Suprapubic skin (tissue), 4 donors: ENCODE measurements at regions not wholly inside any gene's neighbourhood (a gene's known extent, or its start where the extent isn't known, plus 50 kb on each side); places are given as distances from the start of the nearest gene placed in this dataset.

ENCODE experiments used
- DNase-seq, 2 donors: peaks; one replicate each; pipeline ENCODE4 v3.0.0-alpha.2; 2019; ENCODE audit warnings: low spot score in 2 of 2
- H3K27ac ChIP-seq: fragments of 200-600 bp; sonication (generic); one replicate; pipeline ENCODE4 v1.5.1; 2019
- H3K27me3 ChIP-seq: fragments of 200-600 bp; sonication (generic); one replicate; pipeline ENCODE4 v1.5.1; 2019
- H3K36me3 ChIP-seq: fragments of 200-600 bp; sonication (generic); one replicate; pipeline ENCODE4 v1.5.1; 2019
- H3K4me1 ChIP-seq: fragments of 200-600 bp; sonication (generic); one replicate; pipeline ENCODE4 v1.5.1; 2019
- H3K4me3 ChIP-seq: fragments of 200-600 bp; sonication (generic); one replicate; pipeline ENCODE4 v1.5.1; 2019; ENCODE audit warnings: mild to moderate bottlenecking
- H3K9me3 ChIP-seq: fragments of 200-600 bp; sonication (generic); one replicate; pipeline ENCODE4 v1.5.1; 2019
- EP300 ChIP-seq: sonication (generic); formaldehyde crosslinking; IDR thresholded peaks from one replicate; pipeline ENCODE4 v1.6.1; 2017; ENCODE audit warnings: antibody characterized with exemption
- POLR2A ChIP-seq, 2 donors: fragments of 450-650 bp; IDR thresholded peaks; one replicate each; pipeline ENCODE4 v1.6.1; 2017; ENCODE audit warnings: antibody characterized with exemption in 2 of 2, mild to moderate bottlenecking in 2 of 2, moderate library complexity in 2 of 2
- POLR2AphosphoS5 ChIP-seq, 3 donors: sonication (generic); formaldehyde crosslinking; IDR thresholded peaks; one replicate each; pipeline ENCODE4 v1.6.1; 2017; ENCODE audit warnings: antibody characterized with exemption in 3 of 3
- whole genome bisulfite sequencing: methylation state at CpG from one replicate; pipeline ENCODE4 v1.1.5; 2018; 5-methylcytosine and 5-hydroxymethylcytosine counted together
- TF ChIP-seq, protein P1 (sequence below), 2 donors: fragments of 200-600 bp in 1 of 2; fragments of 450-650 bp in 1 of 2; sonication (generic) in 1 of 2; IDR thresholded peaks; one replicate each; pipeline ENCODE4 v1.5.1; 2016 to 2019; ENCODE audit warnings: antibody characterized with exemption in 2 of 2, mild to moderate bottlenecking in 1 of 2, moderate library complexity in 1 of 2

DNA sequence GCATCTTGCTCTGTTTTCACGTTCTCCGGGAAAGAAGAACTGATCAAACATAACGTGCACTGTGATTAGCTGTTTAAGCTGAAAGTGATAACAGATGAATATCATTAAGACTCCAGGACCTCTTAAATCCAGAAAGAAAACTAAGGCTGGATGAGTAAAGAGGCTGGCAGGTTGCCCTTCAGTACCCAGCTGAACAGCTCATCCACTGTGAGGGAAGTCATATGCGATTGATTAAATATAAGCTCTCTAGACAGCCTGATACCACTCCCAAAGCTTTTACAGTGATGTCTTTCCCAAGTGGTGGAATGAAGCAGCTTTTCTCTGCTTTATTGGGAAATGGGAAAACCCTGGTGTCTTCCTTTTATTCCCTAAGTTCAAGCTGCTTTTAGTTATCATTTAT is 116.9 kb downstream of the EFNB2 start:
- H3K4me1 ChIP-seq: no peaks in the 10 kb centered on the region
- no peak for DNase-seq
- WGBS: 63% methylated on average over 4 of the region's 4 CpGs
- TF ChIP-seq POLR2A (IDR thresholded peaks at IDR 0.05) (no peak), POLR2AphosphoS5 (IDR thresholded peaks at IDR 0.05) (no peak), EP300 (no peak)
- TF ChIP-seq, protein P1, sequence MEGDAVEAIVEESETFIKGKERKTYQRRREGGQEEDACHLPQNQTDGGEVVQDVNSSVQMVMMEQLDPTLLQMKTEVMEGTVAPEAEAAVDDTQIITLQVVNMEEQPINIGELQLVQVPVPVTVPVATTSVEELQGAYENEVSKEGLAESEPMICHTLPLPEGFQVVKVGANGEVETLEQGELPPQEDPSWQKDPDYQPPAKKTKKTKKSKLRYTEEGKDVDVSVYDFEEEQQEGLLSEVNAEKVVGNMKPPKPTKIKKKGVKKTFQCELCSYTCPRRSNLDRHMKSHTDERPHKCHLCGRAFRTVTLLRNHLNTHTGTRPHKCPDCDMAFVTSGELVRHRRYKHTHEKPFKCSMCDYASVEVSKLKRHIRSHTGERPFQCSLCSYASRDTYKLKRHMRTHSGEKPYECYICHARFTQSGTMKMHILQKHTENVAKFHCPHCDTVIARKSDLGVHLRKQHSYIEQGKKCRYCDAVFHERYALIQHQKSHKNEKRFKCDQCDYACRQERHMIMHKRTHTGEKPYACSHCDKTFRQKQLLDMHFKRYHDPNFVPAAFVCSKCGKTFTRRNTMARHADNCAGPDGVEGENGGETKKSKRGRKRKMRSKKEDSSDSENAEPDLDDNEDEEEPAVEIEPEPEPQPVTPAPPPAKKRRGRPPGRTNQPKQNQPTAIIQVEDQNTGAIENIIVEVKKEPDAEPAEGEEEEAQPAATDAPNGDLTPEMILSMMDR (IDR thresholded peaks at IDR 0.05): no peak
- H3K36me3 ChIP-seq: no peaks in the 10 kb centered on the region
- H3K4me3 ChIP-seq: no peak overlapping the region
- no peaks in the 10 kb centered on the region for H3K27me3 ChIP-seq
- H3K9me3 ChIP-seq: no peaks in the 10 kb centered on the region
- no peak overlapping the region for H3K27ac ChIP-seq

DNA sequence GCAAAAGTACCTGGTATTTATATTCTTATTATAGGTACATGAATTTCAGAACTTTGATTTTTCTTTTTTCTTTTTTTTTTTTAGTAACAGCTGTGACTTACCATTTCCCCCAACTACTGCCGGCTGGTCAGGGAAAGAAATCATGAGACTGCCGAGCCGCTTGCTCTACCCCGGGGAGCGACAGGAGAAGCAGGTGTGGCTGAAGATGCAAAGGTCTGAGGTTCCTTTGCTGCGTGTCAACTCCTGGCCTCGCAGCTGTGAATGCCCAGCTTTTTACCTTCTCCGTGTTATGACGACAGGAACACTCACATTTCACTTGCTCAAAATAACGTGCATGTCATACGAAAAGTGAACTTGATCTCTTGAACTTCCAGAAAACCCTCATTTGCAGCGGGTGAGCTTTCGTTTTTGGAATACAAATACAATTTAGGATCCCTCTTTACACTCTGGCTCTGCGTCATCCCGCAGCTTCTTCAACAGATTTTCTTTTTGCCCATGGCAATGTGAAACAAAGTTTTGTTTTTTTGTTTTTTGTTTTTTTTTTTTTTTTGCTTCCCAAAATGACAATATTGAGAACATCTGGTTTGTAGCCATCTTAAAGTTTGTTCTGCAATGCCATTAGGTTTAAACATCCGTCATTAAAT is 117.9 kb downstream of the EFNB2 start:
- no peaks in the 10 kb centered on the region for H3K9me3 ChIP-seq
- H3K27me3 ChIP-seq: no peaks in the 10 kb centered on the region
- no peak for DNase-seq
- 60% methylated on average over 16 of the region's 16 CpGs for WGBS
- TF ChIP-seq EP300 (no peak), POLR2AphosphoS5 (IDR thresholded peaks at IDR 0.05) (no peak), POLR2A (IDR thresholded peaks at IDR 0.05) (no peak)
- TF ChIP-seq, protein P1 (IDR thresholded peaks at IDR 0.05): no peak
- H3K4me3 ChIP-seq: no peak overlapping the region
- H3K36me3 ChIP-seq: no peaks in the 10 kb centered on the region
- no peak overlapping the region for H3K27ac ChIP-seq
- no peaks in the 10 kb centered on the region for H3K4me1 ChIP-seq

DNA sequence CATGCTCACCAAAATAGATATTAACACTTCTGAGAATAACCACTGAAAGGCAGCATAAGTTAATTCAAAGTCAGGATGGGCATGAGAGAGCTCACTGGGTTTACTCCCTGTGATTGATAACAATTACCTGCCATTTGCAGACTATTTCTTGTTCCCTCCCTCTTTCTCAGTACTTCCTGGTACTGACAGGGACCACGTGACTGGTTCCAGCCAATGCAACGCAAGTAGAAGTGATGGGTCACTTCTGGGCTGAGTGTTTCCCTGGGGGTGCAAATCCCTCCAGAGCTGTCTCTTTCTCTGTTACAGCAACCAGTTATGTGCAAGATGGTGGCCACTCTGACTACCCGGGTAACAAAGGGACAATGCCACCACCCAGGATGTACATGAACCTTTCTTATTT is 118.8 kb downstream of the EFNB2 start:
- 93% methylated on average over 3 of the region's 3 CpGs for WGBS
- no peaks in the 10 kb centered on the region for H3K36me3 ChIP-seq
- DNase-seq: no peak
- H3K4me3 ChIP-seq: no peak overlapping the region
- H3K27me3 ChIP-seq: no peaks in the 10 kb centered on the region
- no peaks in the 10 kb centered on the region for H3K9me3 ChIP-seq
- TF ChIP-seq, protein P1 (IDR thresholded peaks at IDR 0.05): no peak
- no peak for TF ChIP-seq EP300
- H3K27ac ChIP-seq: no peak overlapping the region
- no peaks in the 10 kb centered on the region for H3K4me1 ChIP-seq

DNA sequence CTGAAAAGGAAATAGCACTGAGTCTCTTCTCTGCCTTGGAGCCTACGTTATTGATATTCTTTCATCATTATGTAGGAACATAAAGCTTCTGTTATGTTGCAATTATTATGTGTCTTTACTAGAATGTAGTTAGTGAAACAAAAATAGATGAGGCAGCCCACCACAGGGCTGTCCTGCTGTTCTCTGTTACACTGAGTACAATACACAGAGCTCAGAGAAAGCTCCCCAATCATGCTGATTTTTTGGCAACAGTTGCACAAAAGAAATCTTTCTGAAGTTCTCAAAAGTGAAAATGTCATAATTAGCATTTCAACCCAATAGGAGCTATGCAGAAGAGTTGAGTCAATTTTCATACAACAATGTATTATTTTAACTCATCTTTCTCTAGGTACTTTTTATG is 119.5 kb downstream of the EFNB2 start:
- Histone ChIP-seq H3K9me3 (no peaks in the 10 kb centered on the region), H3K4me3 (no peak overlapping the region), H3K4me1 (no peaks in the 10 kb centered on the region), H3K27ac (no peak overlapping the region), H3K36me3 (no peaks in the 10 kb centered on the region), H3K27me3 (no peaks in the 10 kb centered on the region)
- TF ChIP-seq EP300: no peak
- TF ChIP-seq POLR2A (IDR thresholded peaks at IDR 0.05): no peak
- TF ChIP-seq, protein P1 (IDR thresholded peaks at IDR 0.05): no peak
- no peak for TF ChIP-seq POLR2AphosphoS5 (IDR thresholded peaks at IDR 0.05)
- DNase-seq: no peak
- 71% methylated on average over 1 of the region's 1 CpG for whole genome bisulfite sequencing

DNA sequence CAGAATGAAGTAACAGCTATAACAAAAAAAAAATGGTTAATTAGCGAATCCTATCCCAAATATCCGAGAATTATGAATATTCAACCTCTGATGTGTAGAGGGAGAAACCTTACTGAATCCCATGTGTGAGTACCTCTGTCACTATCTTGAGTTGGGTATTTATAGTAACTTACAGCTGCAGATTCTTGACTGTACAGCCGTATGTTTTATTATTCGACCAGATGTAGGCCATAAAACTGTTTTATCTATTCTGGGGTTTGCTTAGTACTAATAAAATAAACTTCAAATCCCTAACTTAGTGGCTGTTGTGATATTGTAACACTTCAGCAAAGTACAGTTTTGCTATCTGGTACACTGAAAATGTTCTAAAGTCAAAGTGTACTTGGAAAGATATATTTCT is 120.0 kb downstream of the EFNB2 start:
- Histone ChIP-seq H3K9me3 (no peaks in the 10 kb centered on the region), H3K4me3 (no peak overlapping the region), H3K27ac (no peak overlapping the region), H3K27me3 (no peaks in the 10 kb centered on the region), H3K36me3 (no peaks in the 10 kb centered on the region), H3K4me1 (no peaks in the 10 kb centered on the region)
- DNase-seq: no peak
- no peak for TF ChIP-seq POLR2A (IDR thresholded peaks at IDR 0.05)
- TF ChIP-seq EP300: no peak
- TF ChIP-seq POLR2AphosphoS5 (IDR thresholded peaks at IDR 0.05): no peak
- TF ChIP-seq, protein P1 (IDR thresholded peaks at IDR 0.05): no peak
- WGBS: 61% methylated on average over 4 of the region's 4 CpGs
